HG02884 (cell line): ENCODE measurements at regions not wholly inside any gene's neighbourhood (a gene's known extent, or its start where the extent isn't known, plus 50 kb on each side); places are given as distances from the start of the nearest gene placed in this dataset.
"Not testable (repeated sequence)": the region's sequence is repeated elsewhere in the genome, so short reads cannot be mapped to it uniquely, and the experiment has no call there.

Experiments used
- ATAC-seq: cut with Tn5 transposase; IDR thresholded peaks from one replicate; pipeline ENCODE4 v1.9.1; 2021; ENCODE audit warnings: mild to moderate bottlenecking, moderate library complexity; ENCODE audit not compliant: unreplicated experiment

GRCh38 chr6:167407239-167408064 is 82.6 kb downstream of the TTLL2 start:
- ATAC-seq: no peak

GRCh38 chr6:167408235-167408869 is 83.5 kb downstream of the TTLL2 start:
- no peak for ATAC-seq

- no peak for ATAC-seq
Observed at GRCh38 chr6:167409079-167409478, 84.2 kb downstream of the TTLL2 start.

GRCh38 chr6:167409694-167410093 is 84.8 kb downstream of the TTLL2 start:
- ATAC-seq: no peak

- ATAC-seq: no peak
Observed at GRCh38 chr6:167410462-167410861, 85.6 kb downstream of the TTLL2 start.

- ATAC-seq: no peak
Observed at GRCh38 chr6:167412506-167412905, 87.6 kb downstream of the TTLL2 start.

GRCh38 chr6:167415441-167415961 is 90.6 kb downstream of the TTLL2 start:
- ATAC-seq: no peak

- ATAC-seq: no peak
Observed at GRCh38 chr6:167416676-167417430, 92.0 kb downstream of the TTLL2 start.

GRCh38 chr6:167420177-167420576 is 95.3 kb downstream of the TTLL2 start:
- no peak for ATAC-seq

GRCh38 chr6:167420858-167421766 is 96.2 kb downstream of the TTLL2 start:
- no peak for ATAC-seq

- ATAC-seq: not testable (repeated sequence)
Observed at GRCh38 chr6:167421944-167422343, 97.1 kb downstream of the TTLL2 start.

GRCh38 chr6:167422934-167423333 is 98.0 kb downstream of the TTLL2 start:
- no peak for ATAC-seq

- ATAC-seq: no peak
Observed at GRCh38 chr6:167424060-167424673, 99.3 kb downstream of the TTLL2 start.

- no peak for ATAC-seq
Observed at GRCh38 chr6:167424700-167425099, 99.8 kb downstream of the TTLL2 start.

GRCh38 chr6:167426084-167426483 is 101.2 kb downstream of the TTLL2 start:
- ATAC-seq: no peak

GRCh38 chr6:167426651-167427050 is 101.8 kb downstream of the TTLL2 start:
- ATAC-seq: no peak

GRCh38 chr6:167428664-167429333 is 103.9 kb downstream of the TTLL2 start:
- no peak for ATAC-seq

- no peak for ATAC-seq
Observed at GRCh38 chr6:167429353-167429752, 104.5 kb downstream of the TTLL2 start.

- no peak for ATAC-seq
Observed at GRCh38 chr6:167435209-167435728, 110.4 kb downstream of the TTLL2 start.
